RKO (cell line): ENCODE measurements at regions not wholly inside any gene's neighbourhood (a gene's known extent, or its start where the extent isn't known, plus 50 kb on each side); places are given as distances from the start of the nearest gene placed in this dataset.
A peak's percentile ranks its signal among the peaks of the same experiment; 100 is the strongest.
"Not testable (repeated sequence)": the region's sequence is repeated elsewhere in the genome, so short reads cannot be mapped to it uniquely, and the experiment has no call there.

ENCODE experiments used
- DNase-seq: peaks from one replicate; pipeline ENCODE4 v3.0.0-alpha.2; 2016; ENCODE audit warnings: low spot score

- DNase-seq, result not testable (repeated sequence)
These were observed 586.0 kb upstream of the PABPC5 start for GRCh38 chrX:90848595-90848994.

- DNase-seq, result no peak
These were observed 551.2 kb upstream of the PABPC5 start for GRCh38 chrX:90883479-90883878.

GRCh38 chrX:90914816-90915215 is 519.8 kb upstream of the PABPC5 start:
- not testable (repeated sequence) for DNase-seq

GRCh38 chrX:90946870-90947269 is 487.8 kb upstream of the PABPC5 start:
- not testable (repeated sequence) for DNase-seq

DNA sequence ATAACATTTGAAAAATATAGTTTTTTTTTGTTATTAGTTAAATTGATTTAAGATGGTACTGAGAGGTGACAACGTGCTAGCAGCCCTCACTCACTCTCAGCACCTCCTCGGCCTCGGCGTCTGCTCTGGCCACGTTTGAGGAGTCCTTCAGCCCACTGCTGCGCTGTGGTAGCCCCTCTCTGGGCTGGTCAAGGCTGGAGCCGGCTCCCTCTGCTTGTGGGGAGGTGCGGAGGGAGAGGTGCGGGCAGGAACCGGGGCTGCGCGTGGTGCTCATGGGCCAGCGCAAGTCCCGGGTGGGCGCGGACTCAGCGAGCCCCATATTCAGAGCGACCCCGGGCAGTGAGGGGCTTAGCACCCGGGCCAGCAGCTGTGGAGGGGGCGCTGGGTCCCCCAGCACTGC is 439.4 kb upstream of the PABPC5 start:
- not testable (repeated sequence) for DNase-seq

GRCh38 chrX:91018111-91018510 is 416.5 kb upstream of the PABPC5 start:
- DNase-seq, result not testable (repeated sequence)

- DNase-seq, result no peak
These were observed 394.9 kb upstream of the PABPC5 start for GRCh38 chrX:91039777-91040176.

DNA sequence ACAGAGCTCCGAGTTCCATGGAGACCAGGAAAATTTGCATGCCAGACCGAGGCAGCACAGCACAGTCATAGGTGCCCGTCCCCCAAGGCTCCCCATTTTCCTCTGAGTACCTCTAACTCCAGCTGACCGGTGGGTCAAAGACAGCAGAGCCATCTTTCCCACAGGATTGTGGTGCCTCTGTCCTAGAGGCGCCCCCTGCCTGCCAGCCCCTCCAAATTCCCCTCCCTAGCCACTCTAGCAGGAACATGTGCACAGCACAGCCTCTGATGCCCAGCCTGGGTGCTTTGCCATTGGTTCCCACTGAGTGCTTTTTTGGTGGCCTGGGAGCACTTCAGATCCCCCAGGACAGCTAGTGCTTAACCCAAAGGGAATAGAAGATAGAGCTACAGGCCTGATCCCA is 368.5 kb upstream of the PABPC5 start:
- no peak for DNase-seq

GRCh38 chrX:91079342-91080114 is 355.1 kb upstream of the PABPC5 start:
- DNase-seq, result peak; percentile 5

DNA sequence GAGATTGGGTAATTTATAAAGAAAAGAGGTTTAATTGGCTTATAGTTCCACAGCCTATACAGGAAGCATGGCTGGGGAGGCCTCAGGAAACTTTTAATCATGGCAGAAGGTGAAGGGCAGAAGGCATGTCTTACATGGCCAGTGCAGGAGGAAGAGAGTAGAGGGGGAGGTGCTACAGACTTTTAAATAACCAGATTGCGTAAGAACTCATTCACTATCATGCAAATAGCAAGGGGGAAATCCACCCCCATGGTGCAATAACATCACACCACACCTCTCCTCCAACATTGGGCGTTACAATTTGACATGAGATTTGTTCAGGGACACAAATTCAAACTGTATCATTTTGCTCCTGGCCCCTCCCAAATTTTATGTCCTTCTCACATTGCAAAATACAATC is 353.8 kb upstream of the PABPC5 start:
- DNase-seq, result no peak

GRCh38 chrX:91081873-91082272 is 352.8 kb upstream of the PABPC5 start:
- DNase-seq, result no peak

DNA sequence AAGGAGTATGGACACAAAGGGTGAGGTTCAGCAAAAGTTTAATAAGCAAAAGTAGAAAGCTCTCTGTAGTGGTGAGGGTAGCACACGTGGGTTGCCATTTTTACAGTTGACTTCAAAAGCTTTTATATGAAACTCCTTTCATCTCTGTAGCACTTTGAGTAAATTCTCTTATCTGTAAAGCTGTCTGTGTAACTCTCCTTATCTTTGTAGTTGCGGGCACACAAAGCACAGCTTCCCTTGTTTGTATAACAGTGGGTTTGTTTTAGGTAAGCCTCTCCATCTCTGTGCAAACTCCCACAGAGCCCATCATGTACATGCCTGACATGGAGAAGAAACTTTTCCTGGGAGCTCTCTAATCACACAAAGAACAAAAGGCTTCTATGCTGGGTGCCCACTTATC is 325.9 kb upstream of the PABPC5 start:
- no peak for DNase-seq

- no peak for DNase-seq
These were observed 312.4 kb upstream of the PABPC5 start for GRCh38 chrX:91122151-91122694.

- no peak for DNase-seq
These were observed 296.8 kb upstream of the PABPC5 start for GRCh38 chrX:91137883-91138282.
